ENCODE measurements at regions not wholly inside any gene's neighbourhood (a gene's known extent, or its start where the extent isn't known, plus 50 kb on each side); places are given as distances from the start of the nearest gene placed in this dataset.

GRCh38 chr10:129339191-129339590 is 127.8 kb upstream of the MGMT start:
- in situ Hi-C loops (cut with HindIII; ENCODE audit: extremely low pct_ligation_motif_present, low pct_unique_long_range_greater_than_20kb): no loop called here
- POLR2A ChIA-PET: no interaction called here

More at GRCh38 chr10:129339191-129339590, 127.8 kb upstream of the MGMT start:
- Histone ChIP-seq H3K9ac (ENCODE audit: insufficient read depth, low read depth, low read length) (no peak overlapping the region), H3K27ac (ENCODE audit: extremely low read length, insufficient read depth, low read length) (no peak overlapping the region), H4K20me1 (ENCODE audit: insufficient read depth, low read length) (no peaks in the 10 kb centered on the region), H3K4me3 (replicated peaks in 1 of 3; ENCODE audit: insufficient read depth in 1 of 3, low read depth in 2 of 3, low read length in 3 of 3) (no peak overlapping the region), H2AFZ (ENCODE audit: low read length) (no peak overlapping the region), H3K4me2 (ENCODE audit: low read depth, low read length) (no peak overlapping the region), H3K79me2 (ENCODE audit: insufficient read depth, low read length) (no peaks in the 10 kb centered on the region), H3K27me3 (ENCODE audit: control insufficient read depth in 1 of 2, insufficient read depth in 2 of 2, low read length in 2 of 2) (peaks cover 0 to 28% of the 10 kb centered on the region in 2 experiments; a peak in 4 of 5 replicates), H3K4me1 (ENCODE audit: insufficient read depth, low read length) (no peaks in the 10 kb centered on the region), H3K36me3 (replicated peaks in 1 of 2; ENCODE audit: control insufficient read depth in 1 of 2, insufficient read depth in 2 of 2, low read length in 2 of 2) (no peaks in the 10 kb centered on the region), H3K9me3 (ENCODE audit: low read length) (no peaks in the 10 kb centered on the region)
- BruUV-seq (replicated peaks): no TSS peak
- DNase-seq (ENCODE audit: low spot score): no peak
- FAIRE-seq: no peak
- ATAC-seq: no peak
- TF ChIP-seq ZNF75D (CRISPR knock-in tag; IDR thresholded peaks at IDR 0.05; ENCODE audit: borderline replicate concordance) (no peak), MYPOP (CRISPR knock-in tag; IDR thresholded peaks at IDR 0.05) (no peak), ZNF766 (CRISPR knock-in tag; IDR thresholded peaks at IDR 0.05; ENCODE audit: borderline replicate concordance) (no peak), BRCA1 (CRISPR knock-in tag; IDR thresholded peaks at IDR 0.05) (no peak), MAX (IDR thresholded peaks at IDR 0.05) (no peak), JUNB (CRISPR knock-in tag; IDR thresholded peaks at IDR 0.05; ENCODE audit: borderline replicate concordance) (no peak), ZNF761 (CRISPR knock-in tag; conservative IDR thresholded peaks at IDR 0.05) (no peak), NFIC (IDR thresholded peaks at IDR 0.05; ENCODE audit: low read length) (no peak), ZSCAN20 (CRISPR knock-in tag; IDR thresholded peaks at IDR 0.05; ENCODE audit: borderline replicate concordance) (no peak), ZNF614 (CRISPR knock-in tag; IDR thresholded peaks at IDR 0.05; ENCODE audit: borderline replicate concordance) (no peak), FOXA3 (CRISPR knock-in tag; IDR thresholded peaks at IDR 0.05) (no peak), ZNF414 (CRISPR knock-in tag; IDR thresholded peaks at IDR 0.05) (no peak), ZNF660 (CRISPR knock-in tag; IDR thresholded peaks at IDR 0.05; ENCODE audit: borderline replicate concordance, low read depth) (no peak), POLR2AphosphoS5 (IDR thresholded peaks at IDR 0.05; ENCODE audit: low read depth, low read length) (no peak), ZNF407 (CRISPR knock-in tag; IDR thresholded peaks at IDR 0.05; ENCODE audit: not compliant biosample characterization) (no peak), REXO4 (CRISPR knock-in tag; IDR thresholded peaks at IDR 0.05; ENCODE audit: borderline replicate concordance) (no peak), ZNF878 (CRISPR knock-in tag; IDR thresholded peaks at IDR 0.05) (no peak)
- intact Hi-C loops (cut with micrococcal nuclease; ENCODE audit: unreplicated experiment): no loop called here
- CTCF ChIA-PET (ENCODE audit: low intra/inter-chr PET ratio, low total read pairs): no interaction called here
- 11% methylated on average over 8 of the region's 8 CpGs for WGBS (ENCODE audit: low lambda C conversion rate)

Measured in HepG2 (cell line).